HepG2 (cell line): ENCODE measurements at regions not wholly inside any gene's neighbourhood (a gene's known extent, or its start where the extent isn't known, plus 50 kb on each side); places are given as distances from the start of the nearest gene placed in this dataset.

Source experiments
- ATAC-seq: fragments of 200-7000 bp; cut with Tn5 transposase; 3 replicates; pipeline ENCODE4 v1.9.1; 2020; ENCODE audit warnings: mild to moderate bottlenecking, moderate library complexity
- BruUV-seq: library from RNA; stranded (reverse); fragments of 400-500 nt; replicated peaks from 2 replicates; lab custom pipeline; 2021; lab: Mats Ljungman, UMichigan
- CTCF ChIA-PET: fragments of 300-600 bp; formaldehyde crosslinking; extraction: SDS; loops from one replicate; lab custom pipeline; 2021; ENCODE audit warnings: low total read pairs, inconsistent platforms, low intra/inter-chr PET ratio; lab: Yijun Ruan, JAX
- POLR2A ChIA-PET: fragments of 350-600 bp; sonication (Branson Sonifier 250); formaldehyde crosslinking; loops from one replicate; lab custom pipeline; 2020; ENCODE audit warnings: antibody characterized with exemption, inconsistent platforms; lab: Yijun Ruan, JAX
- DNase-seq: peaks from one replicate; pipeline ENCODE4 v3.0.0-alpha.2; 2015; ENCODE audit warnings: low spot score
- FAIRE-seq: peaks from 3 replicates; lab custom pipeline; 2011; peaks lifted over from hg19 to GRCh38; lab: Jason Lieb, UNC
- H2AFZ ChIP-seq: one replicate; pipeline ENCODE4 v1.6.1; 2011; ENCODE audit warnings: low read length, inconsistent platforms
- H3K27ac ChIP-seq: fragments of 300-600 bp; 3 replicates; pipeline ENCODE4 v1.8.0; 2011; ENCODE audit warnings: mixed run types, mild to moderate bottlenecking, mixed read lengths, low read length, inconsistent platforms; ENCODE audit not compliant: insufficient read depth; ENCODE audit errors: extremely low read length
- H3K27me3 ChIP-seq, 2 experiments: fragments of 200-600 bp in 1 of 2; 2 replicates in 1 of 2; 3 replicates in 1 of 2; pipeline versions ENCODE4 v1.6.0 to v1.8.0; 2011; ENCODE audit warnings: low read length in 2 of 2, mild to moderate bottlenecking in 2 of 2, moderate library complexity in 2 of 2, inconsistent platforms in 1 of 2; ENCODE audit not compliant: insufficient read depth in 2 of 2, control insufficient read depth in 1 of 2
- H3K36me3 ChIP-seq, 2 experiments: fragments of 200-600 bp in 1 of 2; replicated peaks in 1 of 2; 2 replicates in 1 of 2; 3 replicates in 1 of 2; pipeline versions ENCODE4 v1.5.1 to v1.8.0; 2011; ENCODE audit warnings: low read length in 2 of 2, inconsistent platforms in 1 of 2; ENCODE audit not compliant: insufficient read depth in 2 of 2, control insufficient read depth in 1 of 2
- H3K4me1 ChIP-seq: 2 replicates; pipeline ENCODE4 v1.5.1; 2012; ENCODE audit warnings: low read length, inconsistent platforms; ENCODE audit not compliant: insufficient read depth
- H3K4me2 ChIP-seq: 2 replicates; pipeline ENCODE4 v1.6.0; 2011; ENCODE audit warnings: low read depth, low read length, inconsistent platforms
- H3K4me3 ChIP-seq, 3 experiments: fragments of 200-600 bp in 1 of 3; sonication (generic), shearing (Covaris generic) in 1 of 3; replicated peaks in 1 of 3; 2 replicates each; pipeline ENCODE4 v1.5.1; 2011 to 2016; ENCODE audit warnings: low read length in 3 of 3, inconsistent platforms in 2 of 3, low read depth in 2 of 3, mild to moderate bottlenecking in 2 of 3, control low read depth in 1 of 3, mixed read lengths in 1 of 3; ENCODE audit not compliant: insufficient read depth in 1 of 3
- H3K79me2 ChIP-seq: one replicate; pipeline ENCODE4 v1.6.1; 2011; ENCODE audit warnings: low read length, inconsistent platforms; ENCODE audit not compliant: insufficient read depth
- H3K9ac ChIP-seq: 2 replicates; pipeline ENCODE4 v1.6.0; 2011; ENCODE audit warnings: mild to moderate bottlenecking, low read depth, low read length, inconsistent platforms; ENCODE audit not compliant: insufficient read depth
- H3K9me3 ChIP-seq: 2 replicates; pipeline ENCODE4 v1.5.1; 2012; ENCODE audit warnings: mild to moderate bottlenecking, low read length
- H4K20me1 ChIP-seq: 2 replicates; pipeline ENCODE4 v1.6.0; 2011; ENCODE audit warnings: inconsistent platforms, mild to moderate bottlenecking, low read length, moderate library complexity; ENCODE audit not compliant: insufficient read depth
- FOXK2 ChIP-seq: fragments of 450-650 bp; IDR thresholded peaks from 2 replicates; pipeline ENCODE4 v1.6.1; 2016
- HMGXB4 ChIP-seq, 2 experiments: sonication (generic) in 1 of 2; formaldehyde crosslinking in 1 of 2; IDR thresholded peaks; 2 replicates each; pipeline versions ENCODE4 v1.4.0 to v1.6.1; 2018 to 2020; ENCODE audit warnings: missing genetic modification reagents in 2 of 2, borderline replicate concordance in 1 of 2, low read depth in 1 of 2, mild to moderate bottlenecking in 1 of 2, missing biosample characterization in 1 of 2
- IRF1 ChIP-seq: sonication (generic); formaldehyde crosslinking; IDR thresholded peaks from 2 replicates; pipeline ENCODE4 v1.4.0; 2020; ENCODE audit warnings: low read depth, mild to moderate bottlenecking, missing genetic modification reagents
- JUNB ChIP-seq: sonication (generic); formaldehyde crosslinking; IDR thresholded peaks from 2 replicates; pipeline ENCODE4 v1.8.0; 2022; ENCODE audit warnings: missing genetic modification reagents, mild to moderate bottlenecking, borderline replicate concordance
- KDM5B ChIP-seq: sonication (generic); formaldehyde crosslinking; IDR thresholded peaks from 2 replicates; pipeline ENCODE4 v1.4.0; 2020; ENCODE audit warnings: missing genetic modification reagents, mild to moderate bottlenecking, borderline replicate concordance
- SAP130 ChIP-seq: IDR thresholded peaks from 2 replicates; pipeline ENCODE4 v1.6.1; 2016; ENCODE audit warnings: low read depth
- SMAD1 ChIP-seq: sonication (generic); formaldehyde crosslinking; IDR thresholded peaks from 2 replicates; pipeline ENCODE4 v1.4.0; 2020; ENCODE audit warnings: missing genetic modification reagents, low read depth, mild to moderate bottlenecking, borderline replicate concordance
- STAT6 ChIP-seq: sonication (generic); formaldehyde crosslinking; IDR thresholded peaks from 2 replicates; pipeline ENCODE4 v1.4.0; 2020; ENCODE audit warnings: missing genetic modification reagents, mild to moderate bottlenecking, borderline replicate concordance
- ZBTB33 ChIP-seq: sonication (generic); formaldehyde crosslinking; IDR thresholded peaks from 2 replicates; pipeline ENCODE4 v1.4.0; 2020; ENCODE audit warnings: missing genetic modification reagents
- ZBTB49 ChIP-seq: sonication (generic); formaldehyde crosslinking; IDR thresholded peaks from 2 replicates; pipeline ENCODE4 v1.4.0; 2020; ENCODE audit warnings: missing genetic modification reagents, borderline replicate concordance
- ZNF101 ChIP-seq: sonication (generic); formaldehyde crosslinking; IDR thresholded peaks from 2 replicates; pipeline ENCODE4 v1.4.0; 2020; ENCODE audit warnings: mild to moderate bottlenecking, low read depth, missing genetic modification reagents, borderline replicate concordance
- ZNF180 ChIP-seq: sonication (generic); formaldehyde crosslinking; IDR thresholded peaks from 2 replicates; pipeline ENCODE4 v1.4.0; 2020; ENCODE audit warnings: low read depth, missing genetic modification reagents, borderline replicate concordance
- ZNF20 ChIP-seq: sonication (generic); formaldehyde crosslinking; IDR thresholded peaks from 2 replicates; pipeline ENCODE4 v1.4.0; 2020; ENCODE audit warnings: mild to moderate bottlenecking, moderate library complexity, missing genetic modification reagents
- WGBS: methylation state at CpG from one replicate; pipeline ENCODE4 v1.1.6; 2017; ENCODE audit warnings: low lambda C conversion rate; 5-methylcytosine and 5-hydroxymethylcytosine counted together
- in situ Hi-C: cut with HindIII; loops from 2 replicates; pipeline ENCODE4 v1.10.0; 2017; ENCODE audit warnings: low pct_unique_long_range_greater_than_20kb; ENCODE audit not compliant: extremely low pct_ligation_motif_present
- intact Hi-C: fragments of 100-400 bp; cut with micrococcal nuclease; formaldehyde crosslinking; loops from one replicate; pipeline ENCODE4 v1.10.0; 2022; ENCODE audit not compliant: unreplicated experiment

- no peak for TF ChIP-seq ZBTB49
- no peak for TF ChIP-seq FOXK2
- TF ChIP-seq, all 625 proteins: peak for 0
Measured at GRCh38 chr9:89706731-89707191, 101.9 kb downstream of the GADD45G start (continued).

- no TSS peak for BruUV-seq
- no peak for TF ChIP-seq SAP130
- no peak for TF ChIP-seq ZBTB33 (CRISPR knock-in tag)
- no peak for TF ChIP-seq ZNF180 (CRISPR knock-in tag)
- no peak for TF ChIP-seq IRF1
- no peak for TF ChIP-seq ZNF20
- no peak for TF ChIP-seq KDM5B (CRISPR knock-in tag)
- TF ChIP-seq JUNB (CRISPR knock-in tag) = no peak
- no peak for TF ChIP-seq HMGXB4 (CRISPR knock-in tag; IDR thresholded peaks at IDR 0.05; ENCODE audit: borderline replicate concordance in 1 of 2, low read depth in 1 of 2)
- TF ChIP-seq SMAD1 = no peak
- TF ChIP-seq ZNF101 = no peak
- TF ChIP-seq STAT6 (CRISPR knock-in tag) = no peak
Measured at GRCh38 chr9:89710697-89711096, 105.9 kb downstream of the GADD45G start.

More at GRCh38 chr9:89710697-89711096, 105.9 kb downstream of the GADD45G start:
- POLR2A ChIA-PET = no interaction called here
- CTCF ChIA-PET = no interaction called here
- no peaks in the 10 kb centered on the region for H3K9me3 ChIP-seq
- in situ Hi-C loops (no loop called here), intact Hi-C loops (no loop called here)
- no peak for FAIRE-seq
- H3K27me3 ChIP-seq = no peaks in the 10 kb centered on the region
- H3K27ac ChIP-seq = no peak overlapping the region
- H3K36me3 ChIP-seq = no peaks in the 10 kb centered on the region
- no peak overlapping the region for H3K4me2 ChIP-seq
- H3K4me1 ChIP-seq = no peaks in the 10 kb centered on the region
- H3K4me3 ChIP-seq = no peak overlapping the region
- H2AFZ ChIP-seq = no peak overlapping the region
- no peaks in the 10 kb centered on the region for H3K79me2 ChIP-seq
- H3K9ac ChIP-seq = no peak overlapping the region
- H4K20me1 ChIP-seq = no peaks in the 10 kb centered on the region
- WGBS = 44% methylated on average over 6 of the region's 6 CpGs
- no peak for DNase-seq
- no peak for ATAC-seq
